Thymus (tissue), 11 donors: ENCODE measurements at regions not wholly inside any gene's neighbourhood (a gene's known extent, or its start where the extent isn't known, plus 50 kb on each side); places are given as distances from the start of the nearest gene placed in this dataset.

ENCODE experiments used
- DNase-seq, 9 donors: peaks; one replicate each; pipeline ENCODE4 v3.0.0-alpha.2; 2013; ENCODE audit warnings: low spot score in 9 of 9, low read depth in 6 of 9, missing footprints in 1 of 9
- H3K27ac ChIP-seq, 2 donors: one replicate each; pipeline ENCODE4 v1.5.1; 2013; ENCODE audit warnings: control low read depth in 1 of 2, low read depth in 1 of 2, low read length in 1 of 2, mild to moderate bottlenecking in 1 of 2, moderate library complexity in 1 of 2
- H3K27me3 ChIP-seq, 2 donors: one replicate each; pipeline ENCODE4 v1.5.1; 2013; ENCODE audit warnings: low read length in 1 of 2; ENCODE audit not compliant: control insufficient read depth in 2 of 2, insufficient read depth in 1 of 2
- H3K36me3 ChIP-seq, 2 donors: one replicate each; pipeline ENCODE4 v1.5.1; 2013; ENCODE audit warnings: low read length in 1 of 2, mild to moderate bottlenecking in 1 of 2, moderate library complexity in 1 of 2; ENCODE audit not compliant: control insufficient read depth in 2 of 2, insufficient read depth in 2 of 2
- H3K4me1 ChIP-seq, 2 donors: one replicate each; pipeline ENCODE4 v1.5.1; 2013; ENCODE audit warnings: low read length in 2 of 2; ENCODE audit not compliant: control insufficient read depth in 2 of 2, insufficient read depth in 2 of 2
- H3K4me3 ChIP-seq, 2 donors: one replicate each; pipeline ENCODE4 v1.5.1; 2013; ENCODE audit warnings: low read length in 2 of 2, control low read depth in 1 of 2, mild to moderate bottlenecking in 1 of 2
- H3K9me3 ChIP-seq, 2 donors: one replicate each; pipeline ENCODE4 v1.5.1; 2013; ENCODE audit warnings: low read length in 1 of 2, mild to moderate bottlenecking in 1 of 2; ENCODE audit not compliant: control insufficient read depth in 2 of 2, insufficient read depth in 1 of 2
- WGBS: extraction: QIAGEN DNeasy Blood & Tissue Kit; methylation state at CpG from one replicate; pipeline ENCODE4 v1.1.7; 2013; 5-methylcytosine and 5-hydroxymethylcytosine counted together
- donor health status: healthy.

DNA sequence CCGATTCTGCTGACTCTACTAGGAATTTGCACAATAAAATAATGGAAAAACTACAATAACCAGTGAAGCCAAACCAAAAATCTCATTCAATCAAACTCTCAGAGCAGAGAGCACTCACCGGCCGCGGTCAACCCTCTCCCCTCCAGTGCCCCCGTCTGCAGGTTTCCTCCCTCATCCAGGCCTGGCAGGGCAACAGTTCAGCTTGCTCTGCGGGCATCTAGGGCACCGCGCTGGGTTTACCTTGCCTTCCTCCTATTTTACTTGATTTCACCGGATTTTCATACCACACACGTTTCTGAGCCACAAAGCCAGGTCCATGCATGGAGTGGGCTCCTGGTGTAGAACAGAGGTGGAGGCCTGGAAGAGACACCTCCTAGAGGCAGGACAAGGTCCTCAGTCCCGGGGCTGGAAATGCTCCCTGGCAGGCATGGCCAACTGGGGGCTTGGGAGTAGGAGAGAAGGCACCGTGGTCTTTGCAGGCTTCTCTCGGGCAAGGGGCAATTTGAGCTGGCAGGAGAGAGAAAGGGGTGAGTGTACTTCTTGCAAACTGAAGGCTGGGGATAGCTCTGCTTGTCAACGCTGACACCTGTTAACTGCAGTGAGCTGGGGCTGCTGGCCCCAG is 938.4 kb downstream of the BRD1 start:
- 92% methylated on average over 14 of the region's 14 CpGs for WGBS
- no peaks in the 10 kb centered on the region for H3K36me3 ChIP-seq
- no peaks in the 10 kb centered on the region for H3K4me1 ChIP-seq
- H3K9me3 ChIP-seq, result no peaks in the 10 kb centered on the region
- no peak overlapping the region for H3K4me3 ChIP-seq
- no peak for DNase-seq
- no peaks in the 10 kb centered on the region for H3K27me3 ChIP-seq
- H3K27ac ChIP-seq, result no peak overlapping the region

DNA sequence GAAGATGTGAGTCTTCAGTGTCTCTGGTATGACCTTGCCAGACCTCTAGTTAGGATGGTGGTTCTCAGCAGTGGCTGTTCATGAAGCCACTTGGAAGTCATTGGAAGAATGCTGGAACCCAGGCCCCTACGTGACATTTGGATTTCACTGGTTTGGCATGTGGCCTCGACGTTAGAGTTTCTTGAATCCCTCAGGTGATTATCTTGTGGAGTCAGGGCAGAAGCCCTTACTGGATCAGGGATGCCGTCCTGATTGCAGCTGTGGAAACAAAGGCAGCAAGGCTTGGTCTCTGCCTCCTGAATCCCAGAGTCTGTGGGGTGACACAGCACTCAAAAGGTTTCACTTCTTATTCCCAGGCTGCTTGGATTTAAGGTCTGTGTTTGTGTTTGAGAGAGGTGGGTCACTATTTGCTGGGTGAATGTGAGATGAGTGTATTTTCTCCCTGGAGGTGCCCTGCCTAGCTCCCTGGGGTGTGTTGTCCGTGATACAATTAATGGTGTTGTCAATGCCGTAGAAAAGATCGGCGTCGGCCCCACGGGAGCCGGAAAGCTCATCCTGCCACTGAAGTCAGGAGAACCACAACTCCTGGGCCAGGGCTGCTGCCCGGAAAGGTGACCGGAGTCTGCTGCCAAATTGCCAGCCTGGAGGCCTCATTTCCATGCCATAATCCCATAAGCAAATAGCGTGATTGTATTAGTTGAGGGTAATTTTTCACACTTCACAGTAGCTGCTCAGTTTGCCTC is 939.0 kb downstream of the BRD1 start:
- H3K4me3 ChIP-seq, result no peak overlapping the region
- no peaks in the 10 kb centered on the region for H3K36me3 ChIP-seq
- H3K27me3 ChIP-seq, result no peaks in the 10 kb centered on the region
- H3K4me1 ChIP-seq, result no peaks in the 10 kb centered on the region
- no peak overlapping the region for H3K27ac ChIP-seq
- no peak for DNase-seq
- H3K9me3 ChIP-seq, result no peaks in the 10 kb centered on the region
- 95% methylated on average over 14 of the region's 14 CpGs for WGBS

DNA sequence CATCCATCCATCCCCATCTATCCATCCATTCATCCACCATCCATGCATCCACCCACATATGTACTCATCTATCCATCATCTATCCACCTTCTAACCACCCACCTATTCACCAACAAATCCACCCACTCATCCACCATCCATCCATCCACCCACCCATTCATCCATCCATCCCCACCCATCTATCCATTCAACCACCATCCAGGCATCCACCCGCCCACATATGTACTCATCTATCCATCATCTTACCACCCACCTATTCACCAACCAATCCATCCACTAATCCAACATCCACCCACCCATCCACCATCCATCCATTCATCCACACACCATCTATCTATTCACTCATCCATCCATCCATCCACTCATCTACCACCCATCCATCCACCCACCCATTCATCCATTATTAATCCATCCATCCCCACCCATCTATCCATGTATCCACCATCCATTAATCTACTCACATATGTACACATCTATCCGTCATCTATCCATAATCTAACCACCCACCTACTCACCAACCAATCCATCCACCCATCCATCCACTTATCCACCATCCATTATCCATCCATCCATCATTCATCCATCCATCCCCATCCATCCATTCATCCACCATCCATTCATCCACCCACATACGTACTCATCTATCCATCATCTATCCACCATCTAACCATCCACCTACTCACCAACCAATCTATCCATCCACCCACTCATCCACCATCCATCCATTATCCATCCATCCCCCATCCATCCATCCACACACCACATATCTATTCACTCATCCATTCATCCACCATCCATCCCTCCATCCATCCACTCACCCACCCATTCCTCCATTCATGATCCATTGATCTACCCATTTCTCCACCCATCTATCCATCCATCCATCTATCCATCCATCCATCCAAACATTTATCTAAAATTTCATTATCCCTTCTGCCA is 940.0 kb downstream of the BRD1 start:
- Histone ChIP-seq H3K27me3 (no peaks in the 10 kb centered on the region), H3K27ac (no peak overlapping the region), H3K4me3 (no peak overlapping the region), H3K36me3 (no peaks in the 10 kb centered on the region), H3K9me3 (no peaks in the 10 kb centered on the region), H3K4me1 (no peaks in the 10 kb centered on the region)
- 96% methylated on average over 3 of the region's 3 CpGs for WGBS
- no peak for DNase-seq

DNA sequence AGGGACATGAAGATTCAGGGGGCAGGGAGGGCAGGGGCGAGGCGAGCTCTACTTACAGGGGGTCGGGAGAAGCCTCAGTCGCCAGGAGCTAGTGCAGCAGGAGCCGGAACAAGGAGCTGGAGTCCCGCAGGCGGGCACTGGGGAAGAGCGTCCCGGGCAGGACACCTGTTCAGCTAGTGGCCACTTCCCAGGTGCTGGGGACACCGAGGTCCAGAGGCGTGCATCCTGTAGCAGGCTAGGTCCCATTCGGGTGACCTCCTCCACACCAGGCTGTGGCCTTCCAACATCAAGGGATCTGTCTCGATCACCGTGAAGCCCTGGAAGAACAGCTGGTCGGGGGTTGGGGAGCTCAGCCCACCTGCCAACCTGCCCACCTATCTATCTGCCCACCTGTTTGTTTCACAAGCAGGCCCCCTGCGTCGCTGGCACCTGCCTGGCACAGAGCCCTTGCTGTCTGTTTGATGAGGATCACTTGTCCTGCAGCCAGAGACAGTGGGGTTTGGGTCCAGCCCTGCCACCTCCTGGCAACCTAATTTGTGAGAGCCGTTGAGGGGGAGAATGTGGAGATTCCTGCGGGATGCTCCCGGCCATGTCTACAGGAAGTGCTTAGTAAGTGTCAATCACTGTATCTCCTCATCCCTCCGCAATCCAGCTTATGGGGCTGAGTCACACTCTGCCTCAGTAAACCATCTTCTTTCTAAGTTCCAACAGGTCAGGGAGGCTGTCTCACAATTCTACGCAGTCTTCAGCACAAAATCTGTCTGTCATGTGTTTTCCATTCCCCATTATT is 940.9 kb downstream of the BRD1 start:
- H3K27me3 ChIP-seq, result no peaks in the 10 kb centered on the region
- no peak for DNase-seq
- WGBS, result 86% methylated on average over 22 of the region's 22 CpGs

DNA sequence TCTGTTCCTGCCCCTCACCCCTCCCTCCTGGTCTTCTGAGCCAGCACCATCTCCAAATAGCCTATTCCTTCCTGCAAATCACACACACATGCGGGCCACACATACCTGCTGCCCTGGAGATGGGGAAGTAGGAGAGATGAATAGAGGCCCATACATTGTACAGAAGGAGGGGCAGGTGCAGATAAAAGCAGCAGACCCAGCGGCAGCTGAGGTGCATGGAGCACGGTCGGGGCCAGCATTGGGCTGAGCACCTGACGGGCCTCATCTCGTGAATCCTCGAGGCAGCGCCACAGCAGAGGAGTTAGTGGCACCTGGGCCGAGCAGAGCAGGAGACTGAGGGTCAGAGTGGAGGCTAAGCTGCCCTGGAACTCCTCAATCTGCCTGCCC is 941.8 kb downstream of the BRD1 start:
- Histone ChIP-seq H3K36me3 (no peaks in the 10 kb centered on the region), H3K4me3 (no peak overlapping the region), H3K27ac (no peak overlapping the region), H3K27me3 (no peaks in the 10 kb centered on the region), H3K4me1 (no peaks in the 10 kb centered on the region), H3K9me3 (no peaks in the 10 kb centered on the region)
- 71% methylated on average over 9 of the region's 9 CpGs for WGBS
- no peak for DNase-seq

More for the DNA sequence above, 940.9 kb downstream of the BRD1 start:
- Histone ChIP-seq H3K9me3 (no peaks in the 10 kb centered on the region), H3K4me3 (no peak overlapping the region), H3K27ac (no peak overlapping the region), H3K4me1 (no peaks in the 10 kb centered on the region), H3K36me3 (no peaks in the 10 kb centered on the region)

DNA sequence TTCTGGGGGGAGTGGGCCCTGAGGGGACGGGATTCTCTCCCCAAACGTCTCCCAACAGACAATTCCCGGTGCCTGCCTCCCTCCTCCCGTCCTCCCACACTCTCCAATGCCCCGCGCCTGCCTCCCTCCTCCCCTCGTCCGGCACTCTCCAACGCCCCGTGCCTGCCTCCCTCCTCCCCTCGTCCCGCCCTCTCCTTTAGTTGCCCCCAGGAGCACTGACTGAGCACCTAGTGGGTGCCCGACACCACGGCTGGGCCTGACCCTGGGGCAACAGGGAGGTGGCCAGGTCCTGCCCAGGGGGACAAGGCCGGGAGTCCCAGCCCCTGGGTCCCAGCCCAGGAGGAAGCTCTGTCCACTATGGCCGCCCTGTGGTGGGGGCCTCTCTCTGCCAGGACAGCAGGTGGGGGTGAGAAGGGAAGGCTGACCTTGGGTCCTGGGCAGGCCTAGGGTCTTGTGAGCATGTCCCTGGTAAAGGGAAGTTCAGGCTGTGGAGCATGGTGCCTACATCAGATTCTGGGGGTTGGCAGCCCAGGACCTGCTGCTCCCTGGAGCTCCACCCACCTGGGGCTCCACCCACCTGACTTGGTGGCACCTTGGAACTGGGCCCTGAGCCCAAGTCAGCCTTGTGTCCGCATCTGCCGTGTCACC is 942.3 kb downstream of the BRD1 start:
- Histone ChIP-seq H3K27me3 (no peaks in the 10 kb centered on the region), H3K36me3 (no peaks in the 10 kb centered on the region), H3K4me3 (no peak overlapping the region), H3K4me1 (no peaks in the 10 kb centered on the region), H3K9me3 (no peaks in the 10 kb centered on the region), H3K27ac (no peak overlapping the region)
- WGBS, result 89% methylated on average over 18 of the region's 18 CpGs
- DNase-seq, result no peak

DNA sequence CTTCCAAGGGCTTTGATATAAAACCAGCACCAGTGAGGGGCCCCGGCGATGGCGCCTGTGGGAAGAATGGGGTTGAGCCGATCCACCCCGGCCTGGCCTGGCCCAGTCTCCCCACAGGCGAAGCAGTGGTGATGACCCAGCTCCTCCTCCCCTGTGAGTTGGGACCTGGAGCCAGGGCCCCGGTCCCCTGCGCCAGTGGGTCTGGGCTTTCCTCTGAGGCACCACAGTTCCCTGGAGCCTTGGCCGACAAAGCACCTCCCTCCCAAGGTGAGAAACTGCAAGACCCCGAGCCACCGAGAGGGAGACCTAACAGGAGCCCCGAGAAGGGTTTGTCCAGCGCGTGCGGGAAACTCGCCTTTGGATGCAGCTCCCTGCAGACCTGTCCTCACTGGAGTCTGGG is 942.9 kb downstream of the BRD1 start:
- Histone ChIP-seq H3K4me3 (no peak overlapping the region), H3K27me3 (no peaks in the 10 kb centered on the region), H3K4me1 (no peaks in the 10 kb centered on the region), H3K9me3 (no peaks in the 10 kb centered on the region), H3K36me3 (no peaks in the 10 kb centered on the region), H3K27ac (no peak overlapping the region)
- no peak for DNase-seq
- WGBS, result 89% methylated on average over 16 of the region's 16 CpGs

DNA sequence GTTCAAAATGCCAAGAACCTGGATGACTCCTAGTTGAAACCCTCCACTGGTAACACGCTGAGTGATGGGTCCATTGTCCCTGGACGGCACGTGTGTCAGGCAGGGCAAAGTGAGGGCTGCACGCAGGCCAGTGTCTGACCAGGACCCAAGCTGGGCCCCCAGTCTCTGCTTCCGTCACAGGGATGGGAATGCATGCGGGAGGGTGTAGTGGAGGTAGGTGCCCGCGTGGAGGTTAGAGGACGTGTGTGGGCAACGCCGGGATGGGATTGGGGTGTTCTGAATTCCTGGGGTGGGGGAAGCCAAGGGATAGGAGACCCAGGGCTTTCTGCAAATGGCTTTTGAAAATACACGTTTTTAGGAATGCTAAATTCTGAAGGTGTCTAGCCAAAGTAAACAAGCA is 943.3 kb downstream of the BRD1 start:
- Histone ChIP-seq H3K4me3 (no peak overlapping the region), H3K36me3 (no peaks in the 10 kb centered on the region), H3K27ac (no peak overlapping the region), H3K9me3 (no peaks in the 10 kb centered on the region), H3K27me3 (no peaks in the 10 kb centered on the region), H3K4me1 (no peaks in the 10 kb centered on the region)
- 84% methylated on average over 12 of the region's 12 CpGs for WGBS
- no peak for DNase-seq
